Stimulated activated effector memory CD8-positive, alpha-beta T cell treated with anti-CD3 and anti-CD28 coated beads, Interleukin-12 subunit alpha, Interleukin-12 subunit beta, amount 100 ng/mL, for 72 hours (primary cell): ENCODE measurements at regions not wholly inside any gene's neighbourhood (a gene's known extent, or its start where the extent isn't known, plus 50 kb on each side); places are given as distances from the start of the nearest gene placed in this dataset.

Experiments used
- ATAC-seq: fragments of 150-1000 bp; cut with Tn5 transposase; 2 replicates; pipeline ENCODE4 v1.10.0; 2021
- DNase-seq, 2 donors: peaks; one replicate each; pipeline ENCODE4 v3.0.0; 2021 to 2022; ENCODE audit warnings: low spot score in 2 of 2
- H3K27ac Mint-ChIP-seq: one replicate; pipeline ENCODE4 v1.8.0; 2022; ENCODE audit warnings: mild to moderate bottlenecking, mixed read lengths
- H3K36me3 Mint-ChIP-seq: one replicate; pipeline ENCODE4 v1.8.0; 2022; ENCODE audit warnings: mild to moderate bottlenecking, mixed read lengths
- H3K4me1 Mint-ChIP-seq: one replicate; pipeline ENCODE4 v1.8.0; 2022; ENCODE audit warnings: mixed read lengths
- H3K4me3 Mint-ChIP-seq: one replicate; pipeline ENCODE4 v1.8.0; 2022; ENCODE audit warnings: mild to moderate bottlenecking, mixed read lengths
- H3K9me3 Mint-ChIP-seq: one replicate; pipeline ENCODE4 v1.8.0; 2022; ENCODE audit warnings: mixed read lengths

DNA sequence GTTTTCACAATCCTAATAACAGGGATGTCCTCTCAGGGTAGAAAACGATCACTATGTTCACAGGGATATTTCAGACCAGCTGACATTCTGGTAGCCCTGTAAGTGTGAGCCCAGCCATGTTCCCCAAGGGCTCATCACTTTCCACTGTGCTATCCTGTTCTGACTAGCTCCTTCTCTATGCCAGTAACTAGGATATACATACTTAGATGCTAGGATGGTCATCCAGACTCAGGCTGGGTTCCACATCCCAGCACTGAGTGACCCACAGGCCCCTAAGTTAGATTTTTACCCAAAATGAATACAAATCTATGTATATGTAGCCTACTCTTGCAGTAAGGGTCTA is 83.0 kb downstream of the CD164 start:
- H3K36me3 Mint-ChIP-seq: no peaks in the 10 kb centered on the region
- H3K4me1 Mint-ChIP-seq: peaks cover 9% of the 10 kb centered on the region
- ATAC-seq (no peak), DNase-seq (no peak)
- no peaks in the 10 kb centered on the region for H3K9me3 Mint-ChIP-seq
- no peak overlapping the region for H3K4me3 Mint-ChIP-seq
- no peak overlapping the region for H3K27ac Mint-ChIP-seq

DNA sequence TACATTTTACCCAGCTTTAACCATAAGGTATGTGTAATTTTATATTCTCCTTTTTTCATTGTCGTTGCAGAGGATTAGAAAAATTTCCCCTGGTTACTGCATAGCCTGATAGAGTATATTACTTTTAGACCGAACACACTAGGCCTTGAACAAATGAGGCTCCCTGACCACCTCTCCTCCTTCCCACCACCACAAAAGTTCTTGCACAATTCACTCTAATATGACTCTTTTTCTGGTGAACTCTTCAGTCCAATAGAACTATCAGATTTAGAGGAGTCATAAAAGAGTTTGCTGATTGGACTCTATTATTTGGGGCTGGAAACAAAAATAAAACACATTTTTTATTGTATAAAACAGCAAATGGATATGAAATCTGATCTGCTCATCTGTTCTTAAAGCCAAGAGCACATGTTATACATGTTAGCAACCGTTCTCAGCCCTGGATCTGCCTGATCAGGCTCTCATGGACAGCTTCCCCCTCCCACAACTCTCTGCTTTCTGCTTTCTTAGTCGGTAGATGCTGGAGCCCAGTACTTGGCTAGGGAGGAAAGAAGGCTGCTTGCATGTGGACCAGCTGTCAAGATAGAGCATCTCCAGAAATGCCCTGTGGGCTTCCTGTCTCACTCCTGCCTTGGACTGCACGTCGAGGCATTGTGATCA is 83.5 kb downstream of the CD164 start:
- peaks cover 4% of the 10 kb centered on the region for H3K4me1 Mint-ChIP-seq
- ATAC-seq (no peak), DNase-seq (no peak)
- no peaks in the 10 kb centered on the region for H3K36me3 Mint-ChIP-seq
- H3K9me3 Mint-ChIP-seq: no peaks in the 10 kb centered on the region
- H3K4me3 Mint-ChIP-seq: no peak overlapping the region
- no peak overlapping the region for H3K27ac Mint-ChIP-seq

DNA sequence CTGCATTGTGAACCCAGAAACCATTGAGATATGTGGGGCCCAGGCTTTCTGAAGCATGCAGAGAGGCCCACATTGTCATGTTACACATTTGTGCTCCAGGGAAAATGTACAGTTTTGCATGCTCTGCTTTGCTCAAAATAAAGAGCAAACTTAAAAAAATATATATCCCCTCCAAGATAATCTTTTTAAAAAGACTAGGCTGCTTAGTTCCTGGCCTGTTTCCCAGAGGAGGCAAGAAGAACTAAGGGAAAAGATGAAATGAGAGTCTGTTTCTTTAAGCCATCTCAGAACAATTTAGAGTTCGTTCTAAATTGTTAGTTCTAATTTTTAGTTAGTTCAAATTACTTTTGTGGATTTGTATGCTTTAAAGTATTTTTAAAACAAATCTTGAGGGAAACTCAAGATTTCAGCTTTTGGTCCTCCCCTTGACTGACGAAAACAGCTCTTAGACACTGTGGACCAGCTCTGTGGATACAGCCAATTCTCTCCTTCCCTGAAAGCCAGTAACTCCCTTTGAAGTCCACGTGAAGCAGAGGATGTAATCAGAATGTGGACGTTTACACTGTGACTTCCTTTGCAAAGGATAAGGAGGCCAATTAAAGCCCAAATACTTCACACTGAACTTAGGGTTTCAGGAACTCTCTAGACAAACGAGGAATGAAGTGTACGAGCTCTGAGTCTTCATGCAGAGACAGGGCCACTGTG is 84.7 kb downstream of the CD164 start:
- H3K4me3 Mint-ChIP-seq: no peak overlapping the region
- H3K9me3 Mint-ChIP-seq: no peaks in the 10 kb centered on the region
- H3K27ac Mint-ChIP-seq: no peak overlapping the region
- no peaks in the 10 kb centered on the region for H3K4me1 Mint-ChIP-seq
- H3K36me3 Mint-ChIP-seq: no peaks in the 10 kb centered on the region
- DNase-seq (no peak), ATAC-seq (no peak)

DNA sequence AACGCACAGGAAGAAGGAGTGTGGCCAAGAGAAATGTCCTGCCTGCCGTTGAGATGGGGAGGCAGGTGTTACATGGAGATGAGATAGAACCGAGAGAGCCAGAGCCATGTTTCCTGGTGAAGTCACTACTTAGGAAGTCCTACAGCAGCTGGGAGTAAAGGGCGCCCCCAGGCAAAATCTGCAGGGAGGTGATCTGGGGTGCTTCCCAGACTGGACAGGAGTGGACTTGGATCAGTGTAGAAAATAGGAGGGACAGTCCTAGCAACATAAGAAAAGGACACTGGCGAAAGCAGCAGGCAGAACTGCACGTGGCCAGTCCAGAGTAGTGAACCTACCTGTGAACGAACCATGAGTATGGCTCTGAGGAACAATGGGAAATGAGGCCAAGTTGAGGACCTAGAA is 85.3 kb downstream of the CD164 start:
- no peak overlapping the region for H3K27ac Mint-ChIP-seq
- H3K4me3 Mint-ChIP-seq: no peak overlapping the region

DNA sequence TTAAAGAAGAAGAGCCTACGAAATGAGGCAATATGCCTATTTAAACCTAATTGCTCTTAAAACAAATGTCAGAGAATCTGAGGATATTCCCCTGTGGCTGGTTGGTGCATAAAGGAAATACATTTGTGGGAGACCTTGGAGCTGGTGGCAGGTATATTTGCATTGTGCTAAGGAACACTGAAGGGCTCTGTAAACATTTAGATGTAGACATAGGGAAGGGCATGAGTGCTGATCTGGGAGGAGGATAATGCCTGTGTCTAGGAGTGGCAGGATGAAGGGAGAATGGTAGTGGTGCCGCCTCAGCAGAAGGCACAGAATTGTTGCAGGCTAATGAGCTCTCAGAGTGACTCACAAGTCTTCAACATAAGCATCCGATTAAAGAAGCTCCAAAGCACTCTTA is 85.8 kb downstream of the CD164 start:
- Mint-ChIP-seq H3K36me3 (no peaks in the 10 kb centered on the region), H3K4me3 (no peak overlapping the region), H3K4me1 (no peaks in the 10 kb centered on the region), H3K9me3 (no peaks in the 10 kb centered on the region), H3K27ac (no peak overlapping the region)
- ATAC-seq: no peak
- DNase-seq: no peak

More for the DNA sequence above, 85.3 kb downstream of the CD164 start:
- ATAC-seq (no peak), DNase-seq (no peak)
- no peaks in the 10 kb centered on the region for H3K36me3 Mint-ChIP-seq
- H3K4me1 Mint-ChIP-seq: no peaks in the 10 kb centered on the region
- H3K9me3 Mint-ChIP-seq: no peaks in the 10 kb centered on the region

DNA sequence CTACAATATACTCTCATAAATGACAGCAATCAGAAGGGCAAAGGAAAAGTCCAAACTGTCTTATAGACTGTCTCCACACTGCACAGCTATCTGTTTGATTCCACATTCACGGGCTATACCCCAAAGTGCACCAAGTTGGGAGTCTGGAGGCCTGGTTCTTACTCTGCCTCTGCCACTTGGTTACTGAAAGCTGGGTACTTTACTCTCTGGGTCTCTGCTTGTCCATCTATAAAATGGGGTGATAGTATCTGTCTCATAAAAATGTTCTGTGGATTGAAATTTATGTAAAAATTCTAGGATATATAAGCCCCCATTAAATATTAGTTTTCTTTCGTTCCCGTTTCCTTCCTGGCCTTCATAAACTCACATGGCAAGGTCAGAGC is 86.5 kb downstream of the CD164 start:
- Mint-ChIP-seq H3K9me3 (no peaks in the 10 kb centered on the region), H3K4me1 (no peaks in the 10 kb centered on the region), H3K27ac (no peak overlapping the region), H3K36me3 (no peaks in the 10 kb centered on the region), H3K4me3 (no peak overlapping the region)
- ATAC-seq: no peak
- DNase-seq: no peak

DNA sequence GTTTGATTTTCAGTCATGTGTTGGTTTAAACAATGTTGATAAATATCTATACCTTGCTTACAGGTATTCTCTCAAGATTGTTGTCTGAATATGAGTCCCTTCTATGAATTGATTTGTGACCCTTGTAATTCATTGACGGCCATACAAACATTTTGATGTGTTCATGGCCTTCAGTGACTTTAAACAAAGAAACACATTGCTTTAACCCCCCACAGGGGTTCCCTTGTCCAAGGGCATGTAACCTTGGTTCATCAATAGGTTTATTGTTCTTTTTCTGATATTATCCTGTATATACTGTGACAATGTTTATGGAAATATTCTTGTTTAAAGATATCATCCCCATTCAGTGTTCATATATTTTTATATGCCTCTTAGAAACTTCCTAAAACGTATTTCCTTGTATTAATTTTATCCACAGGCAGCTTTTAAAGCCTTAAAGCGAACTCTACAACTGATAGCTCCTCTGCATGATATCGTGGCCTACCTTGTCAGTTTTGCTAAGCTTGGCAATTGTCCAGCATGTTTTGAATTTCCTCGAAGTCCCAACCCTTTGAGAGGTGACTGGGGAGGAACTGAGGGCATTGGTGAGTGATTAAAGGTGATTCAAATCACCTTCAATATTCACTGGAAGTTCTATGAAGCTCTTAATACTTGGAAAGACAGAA is 87.0 kb downstream of the CD164 start:
- no peak for ATAC-seq
- no peak overlapping the region for H3K27ac Mint-ChIP-seq
- no peaks in the 10 kb centered on the region for H3K9me3 Mint-ChIP-seq
- no peak overlapping the region for H3K4me3 Mint-ChIP-seq
- no peak for DNase-seq
- no peaks in the 10 kb centered on the region for H3K36me3 Mint-ChIP-seq
- H3K4me1 Mint-ChIP-seq: no peaks in the 10 kb centered on the region

DNA sequence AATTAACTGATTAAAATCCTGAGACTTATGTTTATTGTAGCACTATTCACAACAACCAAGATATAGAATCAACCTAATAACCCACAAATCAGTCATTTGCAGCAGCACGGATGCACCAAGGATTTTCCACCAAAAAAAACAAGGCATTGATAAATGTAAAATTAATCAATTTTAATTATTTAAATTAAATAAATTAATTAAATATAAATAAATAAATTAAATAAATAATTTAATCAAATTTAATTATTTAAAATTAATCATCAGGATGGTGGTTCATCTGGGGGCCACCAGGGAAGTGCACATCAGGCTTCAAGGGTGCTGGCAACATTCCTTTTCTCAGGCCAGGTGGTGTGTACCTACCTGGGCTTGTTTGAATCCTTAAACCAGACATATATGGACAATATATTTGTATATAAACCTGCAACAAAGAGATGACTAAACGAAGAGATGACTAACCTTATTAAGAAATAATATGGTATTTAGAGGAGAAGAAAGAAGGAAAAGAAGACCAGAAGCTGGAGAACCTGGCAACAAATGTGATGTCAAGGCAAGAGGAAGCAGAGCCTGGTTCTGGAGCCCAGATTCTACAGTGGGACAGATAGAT is 89.2 kb downstream of the CD164 start:
- Mint-ChIP-seq H3K9me3 (no peaks in the 10 kb centered on the region), H3K36me3 (no peaks in the 10 kb centered on the region), H3K27ac (no peak overlapping the region), H3K4me1 (no peaks in the 10 kb centered on the region), H3K4me3 (no peak overlapping the region)
- ATAC-seq (no peak), DNase-seq (no peak)

DNA sequence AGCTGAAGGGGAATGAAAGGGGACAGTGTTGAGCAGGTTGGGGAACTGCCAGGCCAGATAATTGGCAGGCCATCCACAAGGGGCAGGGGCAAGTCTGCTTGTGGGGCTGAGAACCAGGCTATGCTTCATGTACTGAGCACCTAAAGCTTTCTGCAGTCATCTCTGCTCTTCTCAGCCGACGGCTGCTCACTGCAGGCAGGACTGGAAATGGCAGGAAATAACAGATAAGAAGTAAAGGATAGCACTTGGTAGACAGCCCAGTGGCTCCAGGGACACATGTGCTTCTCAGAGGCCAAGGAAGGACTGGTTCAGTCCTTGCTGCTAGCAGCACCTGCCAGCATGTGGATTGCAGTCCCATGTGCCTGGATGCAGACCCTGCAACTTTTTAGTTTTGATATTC is 89.8 kb downstream of the CD164 start:
- Mint-ChIP-seq H3K4me1 (no peaks in the 10 kb centered on the region), H3K9me3 (no peaks in the 10 kb centered on the region), H3K27ac (no peak overlapping the region), H3K36me3 (no peaks in the 10 kb centered on the region), H3K4me3 (no peak overlapping the region)
- DNase-seq (no peak), ATAC-seq (no peak)

DNA sequence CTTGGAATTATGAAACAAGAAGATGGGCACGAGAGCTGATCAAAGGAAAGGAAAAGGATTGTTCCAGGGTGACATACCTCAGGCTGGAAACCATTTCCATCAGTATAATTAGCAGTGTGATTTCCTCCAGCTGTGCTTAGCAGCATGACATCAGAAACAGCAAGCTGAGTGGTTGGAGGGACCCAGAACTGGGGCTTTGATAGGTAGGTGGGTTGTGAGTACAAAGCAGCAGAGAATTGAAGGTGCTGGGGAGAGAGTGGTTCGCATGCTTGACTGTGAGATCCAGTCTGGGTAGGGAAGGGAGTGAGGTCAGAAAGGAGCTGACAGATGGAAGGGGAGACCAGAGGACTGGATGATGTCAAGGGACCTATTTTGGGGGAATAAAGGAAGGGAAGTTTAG is 90.4 kb downstream of the CD164 start:
- Mint-ChIP-seq H3K36me3 (no peaks in the 10 kb centered on the region), H3K4me1 (no peaks in the 10 kb centered on the region), H3K9me3 (no peaks in the 10 kb centered on the region), H3K27ac (no peak overlapping the region), H3K4me3 (no peak overlapping the region)
- ATAC-seq (no peak), DNase-seq (no peak)

DNA sequence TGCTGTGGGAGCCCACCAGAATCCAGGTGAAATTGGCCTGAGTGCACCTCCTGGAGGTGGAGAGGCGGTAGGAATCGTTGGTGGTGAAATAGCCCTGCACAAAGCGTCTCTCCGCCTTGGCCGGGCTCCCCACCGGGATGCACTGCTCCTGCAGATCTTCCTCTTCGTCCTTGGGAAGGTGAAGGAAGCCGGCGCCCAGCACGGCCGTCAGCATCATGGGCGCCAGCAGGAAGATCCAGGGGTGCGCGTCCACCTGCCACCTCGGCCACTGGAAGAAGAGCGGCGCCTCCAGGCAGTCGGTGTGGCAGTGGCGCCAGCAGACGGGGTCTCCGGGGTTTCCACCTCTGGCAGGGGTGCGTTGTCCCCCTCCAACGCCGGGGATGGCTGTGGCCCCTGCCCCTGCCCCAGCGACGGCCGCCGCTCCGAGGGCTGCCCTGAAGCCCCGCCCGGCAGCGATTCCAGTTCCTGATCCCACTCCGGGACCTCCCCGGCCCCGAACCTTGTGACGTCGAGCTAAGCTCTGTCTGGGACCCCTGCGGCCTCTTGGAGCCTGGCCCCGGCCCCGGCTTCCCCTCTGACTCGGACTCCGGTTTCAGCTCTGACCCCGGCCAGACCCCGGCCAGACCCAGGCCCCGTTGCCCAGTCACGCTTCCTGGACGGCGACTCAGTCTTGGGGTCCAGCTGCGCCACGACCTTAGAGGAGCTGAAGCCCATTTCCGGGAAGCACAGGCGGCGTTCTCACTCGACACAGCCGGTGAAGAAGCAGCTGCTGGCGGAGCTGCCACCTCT is 91.9 kb downstream of the CD164 start:
- ATAC-seq (no peak), DNase-seq (no peak)
- Mint-ChIP-seq H3K4me3 (no peak overlapping the region), H3K27ac (no peak overlapping the region), H3K9me3 (no peaks in the 10 kb centered on the region), H3K4me1 (no peaks in the 10 kb centered on the region), H3K36me3 (no peaks in the 10 kb centered on the region)

DNA sequence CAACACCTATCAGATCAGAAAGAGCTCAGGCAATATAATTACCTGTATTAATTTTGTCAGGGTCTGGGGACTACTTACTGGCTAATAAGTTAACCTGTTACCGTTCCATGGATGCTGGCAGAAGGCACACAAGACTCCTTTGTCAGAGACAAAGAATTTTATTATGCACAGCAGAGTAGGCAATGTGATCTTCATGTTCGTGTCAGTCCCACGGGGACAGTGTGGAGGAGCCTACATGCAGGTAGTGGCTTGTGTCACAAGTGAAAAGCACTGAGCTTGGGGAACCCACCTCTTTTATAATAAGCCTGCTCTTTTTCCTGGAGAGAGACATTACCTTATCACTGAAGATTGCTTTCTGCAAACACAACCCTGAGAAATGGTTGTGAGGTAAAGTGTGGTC is 96.9 kb downstream of the CD164 start:
- Mint-ChIP-seq H3K27ac (no peak overlapping the region), H3K4me1 (no peaks in the 10 kb centered on the region), H3K9me3 (no peaks in the 10 kb centered on the region), H3K36me3 (no peaks in the 10 kb centered on the region), H3K4me3 (no peak overlapping the region)
- ATAC-seq (no peak), DNase-seq (no peak)

DNA sequence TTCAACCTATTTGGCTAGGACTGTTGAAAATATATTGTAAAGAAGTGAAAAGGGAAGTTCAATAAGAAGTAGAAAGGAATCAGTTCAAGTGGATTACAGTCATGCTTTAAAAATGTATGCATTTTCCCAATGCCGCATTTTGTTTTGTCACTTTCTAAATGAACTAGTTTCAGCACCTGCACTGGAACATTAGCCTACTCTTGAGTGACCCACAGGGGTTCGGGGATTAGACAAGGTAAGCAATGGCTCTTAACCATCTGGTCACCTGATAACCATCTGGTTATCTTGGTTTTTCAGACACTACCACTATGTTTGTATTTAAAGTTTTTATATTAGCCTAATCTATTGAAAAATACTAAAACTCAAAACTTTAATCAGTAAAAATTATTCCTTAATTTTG is 97.6 kb downstream of the CD164 start:
- Mint-ChIP-seq H3K9me3 (no peaks in the 10 kb centered on the region), H3K27ac (no peak overlapping the region)
- DNase-seq: no peak

DNA sequence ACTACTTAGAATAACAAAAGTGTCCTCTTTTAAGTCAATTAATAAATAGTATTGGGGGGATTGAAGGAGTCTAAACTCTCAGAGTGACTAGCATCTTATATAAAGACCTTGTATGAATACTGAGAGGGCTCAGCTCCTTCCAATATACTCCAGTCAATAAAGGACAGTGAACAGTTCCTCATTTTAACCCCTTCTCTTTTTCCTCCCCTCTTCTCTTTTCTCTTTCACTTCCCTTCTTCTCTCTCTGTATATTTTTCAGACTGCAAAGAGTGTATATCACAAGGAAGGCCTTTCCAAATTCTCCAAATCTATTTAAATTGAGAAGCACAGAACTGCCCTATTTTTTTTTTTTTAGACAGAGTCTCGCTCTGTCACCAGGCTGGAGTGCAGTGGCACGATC is 99.5 kb downstream of the CD164 start:
- H3K36me3 Mint-ChIP-seq: no peaks in the 10 kb centered on the region
- ATAC-seq (no peak), DNase-seq (no peak)
- no peaks in the 10 kb centered on the region for H3K4me1 Mint-ChIP-seq
- no peaks in the 10 kb centered on the region for H3K9me3 Mint-ChIP-seq
- H3K27ac Mint-ChIP-seq: no peak overlapping the region
- H3K4me3 Mint-ChIP-seq: no peak overlapping the region

More for the DNA sequence above, 97.6 kb downstream of the CD164 start:
- Mint-ChIP-seq H3K36me3 (no peaks in the 10 kb centered on the region), H3K4me1 (no peaks in the 10 kb centered on the region), H3K4me3 (no peak overlapping the region)
- no peak for ATAC-seq

DNA sequence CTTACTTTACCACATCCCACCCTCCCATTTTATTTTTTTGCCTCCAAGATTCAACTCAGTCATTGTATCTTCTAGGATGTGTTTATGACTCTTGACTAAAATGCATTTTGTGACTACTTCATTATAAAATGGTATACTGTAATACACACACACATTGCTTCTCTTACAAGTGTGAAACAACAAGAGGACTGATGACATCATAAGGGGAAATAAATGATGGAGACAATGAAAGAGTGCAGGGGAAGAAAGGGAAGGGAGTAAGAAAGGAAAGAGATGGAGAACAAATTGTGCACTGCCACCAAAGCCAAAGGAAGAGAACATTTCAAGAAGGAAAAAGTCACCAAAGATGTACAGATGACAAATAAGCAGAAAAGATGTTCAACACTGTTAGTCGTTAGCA is 102.6 kb downstream of the CD164 start:
- ATAC-seq (no peak), DNase-seq (no peak)
- Mint-ChIP-seq H3K27ac (no peak overlapping the region), H3K4me3 (no peak overlapping the region), H3K36me3 (no peaks in the 10 kb centered on the region), H3K9me3 (no peaks in the 10 kb centered on the region), H3K4me1 (no peaks in the 10 kb centered on the region)
